IMR-90 (cell line): ENCODE measurements at regions not wholly inside any gene's neighbourhood (a gene's known extent, or its start where the extent isn't known, plus 50 kb on each side); places are given as distances from the start of the nearest gene placed in this dataset.

Source experiments
- BHLHE40 ChIP-seq: fragments of 150-350 bp; IDR thresholded peaks from 2 replicates; pipeline ENCODE4 v1.6.1; 2016; ENCODE audit warnings: mild to moderate bottlenecking, low read depth, low read length
- NFE2L2 ChIP-seq: fragments of 150-350 bp; IDR thresholded peaks from 2 replicates; pipeline ENCODE4 v1.6.1; 2016; ENCODE audit warnings: low read depth, mild to moderate bottlenecking, low read length
- POLR2A ChIP-seq: IDR thresholded peaks from 2 replicates; pipeline ENCODE4 v1.6.1; 2012; ENCODE audit warnings: mild to moderate bottlenecking, low read depth, low read length
- TF ChIP-seq, protein P1 (sequence below): conservative IDR thresholded peaks from 2 replicates; pipeline ENCODE4 v1.5.1; 2012; ENCODE audit warnings: mild to moderate bottlenecking, low read depth, low read length, improper control_type of control experiment

DNA sequence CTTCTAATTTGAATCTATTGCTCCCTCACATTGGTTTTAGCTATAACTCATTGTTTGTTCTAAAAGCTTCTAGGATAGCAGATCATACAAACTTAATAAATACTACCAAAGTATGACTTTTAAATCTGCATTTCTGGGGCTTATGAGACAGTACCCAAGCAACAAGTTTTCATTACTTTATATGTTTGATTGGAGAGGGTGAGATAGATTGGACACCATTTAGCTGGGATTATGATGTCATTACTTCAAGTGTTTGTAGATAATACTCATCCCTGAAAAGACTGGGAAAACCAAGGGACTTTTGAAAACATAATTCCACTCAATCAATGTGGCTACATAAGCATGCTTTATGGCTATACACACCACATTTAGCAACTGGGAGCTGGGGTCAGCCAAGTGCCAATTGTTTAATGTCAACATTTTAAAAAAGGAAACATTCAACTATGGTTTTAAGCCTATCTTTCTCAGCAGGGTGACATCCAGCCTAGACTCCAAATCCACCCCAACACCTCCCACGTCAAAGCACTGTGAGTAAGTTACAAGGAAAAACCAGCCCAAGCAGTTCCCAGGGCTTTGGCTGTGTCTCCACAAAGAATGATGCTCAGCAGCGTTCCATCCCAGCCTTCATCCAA lies 119.9 kb downstream of the ETAA1 start:
- TF ChIP-seq, protein P1, sequence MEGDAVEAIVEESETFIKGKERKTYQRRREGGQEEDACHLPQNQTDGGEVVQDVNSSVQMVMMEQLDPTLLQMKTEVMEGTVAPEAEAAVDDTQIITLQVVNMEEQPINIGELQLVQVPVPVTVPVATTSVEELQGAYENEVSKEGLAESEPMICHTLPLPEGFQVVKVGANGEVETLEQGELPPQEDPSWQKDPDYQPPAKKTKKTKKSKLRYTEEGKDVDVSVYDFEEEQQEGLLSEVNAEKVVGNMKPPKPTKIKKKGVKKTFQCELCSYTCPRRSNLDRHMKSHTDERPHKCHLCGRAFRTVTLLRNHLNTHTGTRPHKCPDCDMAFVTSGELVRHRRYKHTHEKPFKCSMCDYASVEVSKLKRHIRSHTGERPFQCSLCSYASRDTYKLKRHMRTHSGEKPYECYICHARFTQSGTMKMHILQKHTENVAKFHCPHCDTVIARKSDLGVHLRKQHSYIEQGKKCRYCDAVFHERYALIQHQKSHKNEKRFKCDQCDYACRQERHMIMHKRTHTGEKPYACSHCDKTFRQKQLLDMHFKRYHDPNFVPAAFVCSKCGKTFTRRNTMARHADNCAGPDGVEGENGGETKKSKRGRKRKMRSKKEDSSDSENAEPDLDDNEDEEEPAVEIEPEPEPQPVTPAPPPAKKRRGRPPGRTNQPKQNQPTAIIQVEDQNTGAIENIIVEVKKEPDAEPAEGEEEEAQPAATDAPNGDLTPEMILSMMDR: no peak
- TF ChIP-seq NFE2L2: no peak
- peak; percentile 51; the same call in 1 of the 2 replicates for TF ChIP-seq BHLHE40
- no peak for TF ChIP-seq POLR2A
